Activated gamma-delta T cell (primary cell): ENCODE measurements at regions not wholly inside any gene's neighbourhood (a gene's known extent, or its start where the extent isn't known, plus 50 kb on each side); places are given as distances from the start of the nearest gene placed in this dataset.

Experiments
- DNase-seq: peaks from one replicate; lab custom pipeline; 2025; lab: John Stamatoyannopoulos, UW

- no peak for DNase-seq
Measured at GRCh38 chr2:898319-898718, 52.3 kb upstream of the SNTG2 start.

GRCh38 chr2:897091-897490, 53.6 kb upstream of the SNTG2 start:
- no peak for DNase-seq

GRCh38 chr2:893311-893710, 57.3 kb upstream of the SNTG2 start:
- DNase-seq = no peak

DNA sequence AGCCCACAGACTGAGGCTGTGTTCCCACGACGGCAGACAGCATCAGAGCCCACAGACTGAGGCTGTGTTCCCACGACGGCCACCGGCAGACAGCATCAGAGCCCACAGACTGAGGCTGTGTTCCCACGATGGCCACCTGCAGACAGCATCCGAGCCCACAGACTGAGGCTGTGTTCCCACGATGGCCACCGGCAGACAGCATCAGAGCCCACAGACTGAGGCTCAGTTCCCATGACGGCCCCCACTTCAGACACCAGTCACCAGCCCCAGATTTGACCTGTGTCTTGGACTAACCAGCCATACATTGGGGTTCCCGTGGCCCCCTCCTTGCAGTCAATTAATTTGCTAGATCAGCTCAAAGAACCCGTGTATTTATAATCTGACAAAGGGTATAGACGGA, 57.8 kb upstream of the SNTG2 start:
- no peak for DNase-seq

DNA sequence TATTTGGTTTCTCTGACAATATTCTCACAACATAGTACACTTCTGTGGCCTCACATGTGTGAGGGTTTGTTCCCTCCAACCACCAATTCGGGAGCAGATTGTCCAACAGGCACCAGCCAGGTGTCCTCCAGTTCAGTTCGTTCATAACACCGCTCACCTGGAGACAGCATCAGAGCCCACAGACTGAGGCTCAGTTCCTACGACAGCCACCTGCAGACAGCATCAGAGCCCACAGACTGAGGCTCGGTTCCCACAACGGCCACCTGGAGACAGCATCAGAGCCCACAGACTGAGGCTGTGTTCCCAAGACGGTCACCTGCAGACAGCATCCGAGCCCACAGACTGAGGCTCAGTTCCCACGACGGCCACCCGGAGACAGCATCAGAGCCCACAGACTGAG, 58.2 kb upstream of the SNTG2 start:
- no peak for DNase-seq

- no peak for DNase-seq
Measured at GRCh38 chr2:891734-892133, 58.9 kb upstream of the SNTG2 start.

DNA sequence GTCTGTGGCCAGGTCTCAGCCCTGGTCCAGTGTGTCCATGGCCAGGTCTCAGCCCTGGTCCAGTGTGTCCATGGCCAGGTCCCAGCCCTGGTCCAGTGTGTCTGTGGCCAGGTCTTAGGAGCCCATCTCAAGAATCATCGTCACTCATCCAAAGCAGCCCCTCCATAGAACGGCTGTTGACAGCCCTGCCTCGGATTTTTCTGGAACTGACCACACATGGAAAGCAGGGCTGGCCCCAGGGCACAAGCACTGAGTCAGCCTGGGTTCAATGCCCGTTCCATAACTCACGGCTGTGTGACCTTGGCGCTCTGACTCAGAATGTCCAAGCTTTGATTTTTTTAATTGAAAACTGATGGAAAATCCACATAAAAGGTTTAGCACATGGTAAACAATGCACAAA, 59.9 kb upstream of the SNTG2 start:
- no peak for DNase-seq

GRCh38 chr2:890214-890613, 60.4 kb upstream of the SNTG2 start:
- no peak for DNase-seq

- DNase-seq = no peak
Measured at GRCh38 chr2:888906-889566, 61.6 kb upstream of the SNTG2 start.

- no peak for DNase-seq
Measured at GRCh38 chr2:888211-888801, 62.3 kb upstream of the SNTG2 start.

DNA sequence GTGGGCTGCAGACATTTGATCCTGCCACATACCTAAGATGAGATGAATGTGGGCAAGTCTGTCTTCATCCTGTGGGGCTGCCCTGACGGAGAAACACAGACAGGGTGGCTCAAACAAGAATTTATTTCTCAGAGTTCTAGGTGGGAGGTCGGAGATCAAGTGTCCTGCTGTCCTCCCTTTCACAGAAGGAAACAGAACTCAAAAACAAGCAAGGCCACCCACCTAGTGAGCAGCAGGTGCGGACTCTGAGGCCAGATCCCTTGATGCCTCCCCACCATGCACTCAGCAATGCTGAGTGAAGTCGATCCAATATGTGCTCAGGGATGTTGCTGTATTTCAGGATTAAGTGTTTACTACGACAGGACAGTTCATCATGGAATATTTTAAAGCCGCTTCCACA, 63.0 kb upstream of the SNTG2 start:
- no peak for DNase-seq

GRCh38 chr2:886072-887022, 64.3 kb upstream of the SNTG2 start:
- no peak for DNase-seq

GRCh38 chr2:885230-886071, 65.2 kb upstream of the SNTG2 start:
- no peak for DNase-seq

GRCh38 chr2:883803-884748, 66.6 kb upstream of the SNTG2 start:
- no peak for DNase-seq

- no peak for DNase-seq
Measured at GRCh38 chr2:883260-883802, 67.3 kb upstream of the SNTG2 start.

DNA sequence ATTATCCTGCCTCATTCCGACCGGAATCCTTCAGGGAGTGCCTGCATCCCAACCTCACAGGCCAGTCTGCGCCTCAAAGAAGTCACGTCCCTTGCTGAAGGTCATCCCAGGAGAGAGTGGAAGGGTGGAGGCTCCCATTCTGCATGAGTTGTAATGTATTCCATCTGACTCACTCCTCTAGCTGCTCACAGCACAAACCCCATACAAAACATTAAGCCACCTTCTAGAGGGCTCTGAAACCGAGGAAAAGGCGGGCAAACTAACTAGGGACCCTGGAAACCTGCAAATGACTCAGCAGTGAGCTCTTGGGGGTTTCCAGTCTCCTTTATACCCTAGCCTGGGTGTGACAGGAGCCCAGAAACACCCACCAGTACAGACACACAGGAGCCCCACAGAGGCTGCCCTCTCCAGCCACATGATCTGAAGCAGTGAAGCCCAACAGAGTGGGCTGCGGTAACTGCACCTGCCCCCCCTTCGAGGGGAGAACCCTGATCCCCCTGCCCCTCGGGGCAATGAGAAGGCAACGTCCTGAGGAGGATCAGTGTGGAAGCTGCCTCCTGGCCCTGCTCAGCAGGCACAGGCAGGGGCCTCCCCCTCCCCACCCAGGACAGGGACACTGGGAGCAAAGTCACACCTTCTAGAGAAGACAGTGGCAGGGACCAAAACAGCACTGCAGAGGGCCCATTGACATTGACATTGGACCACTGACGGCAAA, 69.3 kb upstream of the SNTG2 start:
- DNase-seq = no peak

- DNase-seq = no peak
Measured at GRCh38 chr2:880201-880970, 70.3 kb upstream of the SNTG2 start.

DNA sequence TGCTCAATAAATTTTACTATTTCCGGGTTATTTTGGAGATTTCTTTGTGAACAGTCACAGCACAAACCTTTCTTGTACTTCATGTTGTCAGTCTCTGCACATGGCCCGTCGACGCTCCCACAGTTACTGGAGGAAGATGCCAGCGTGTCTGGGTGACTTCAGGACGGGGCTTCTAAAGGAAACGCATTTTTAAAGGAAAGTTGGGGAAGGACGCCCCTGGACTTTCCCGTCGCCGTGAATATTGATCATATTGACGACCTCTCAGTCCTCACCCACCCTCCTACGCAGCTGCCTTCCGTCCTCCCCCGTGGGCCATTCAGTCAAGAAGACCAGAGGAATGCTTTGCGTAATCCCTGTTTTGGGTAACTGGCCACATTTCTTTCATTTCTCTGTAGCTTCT, 71.1 kb upstream of the SNTG2 start:
- no peak for DNase-seq

- no peak for DNase-seq
Measured at GRCh38 chr2:878245-878930, 72.3 kb upstream of the SNTG2 start.
